ENCODE measurements at regions not wholly inside any gene's neighbourhood (a gene's known extent, or its start where the extent isn't known, plus 50 kb on each side); places are given as distances from the start of the nearest gene placed in this dataset.

DNA sequence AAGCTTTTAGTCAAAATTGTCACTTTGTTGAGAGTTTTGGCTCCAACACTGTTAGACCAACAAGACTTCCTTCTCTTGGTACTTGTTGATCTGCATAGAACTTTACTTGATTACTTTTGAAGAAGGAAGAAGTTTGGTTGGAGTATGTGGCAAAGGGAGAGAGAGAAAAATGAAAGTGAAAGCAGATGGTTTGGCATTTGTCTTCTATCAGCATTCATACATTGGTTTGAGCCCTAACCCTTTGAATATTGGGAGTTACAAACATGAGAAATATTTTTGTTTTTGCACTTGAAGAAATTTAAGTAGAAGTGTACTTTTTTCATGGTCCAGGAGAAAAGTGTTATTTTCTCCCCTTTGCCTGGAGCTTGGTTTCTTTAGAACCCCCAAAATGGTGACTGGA lies 169.8 kb downstream of the ADGRL4 start:
- TF ChIP-seq, protein P1, sequence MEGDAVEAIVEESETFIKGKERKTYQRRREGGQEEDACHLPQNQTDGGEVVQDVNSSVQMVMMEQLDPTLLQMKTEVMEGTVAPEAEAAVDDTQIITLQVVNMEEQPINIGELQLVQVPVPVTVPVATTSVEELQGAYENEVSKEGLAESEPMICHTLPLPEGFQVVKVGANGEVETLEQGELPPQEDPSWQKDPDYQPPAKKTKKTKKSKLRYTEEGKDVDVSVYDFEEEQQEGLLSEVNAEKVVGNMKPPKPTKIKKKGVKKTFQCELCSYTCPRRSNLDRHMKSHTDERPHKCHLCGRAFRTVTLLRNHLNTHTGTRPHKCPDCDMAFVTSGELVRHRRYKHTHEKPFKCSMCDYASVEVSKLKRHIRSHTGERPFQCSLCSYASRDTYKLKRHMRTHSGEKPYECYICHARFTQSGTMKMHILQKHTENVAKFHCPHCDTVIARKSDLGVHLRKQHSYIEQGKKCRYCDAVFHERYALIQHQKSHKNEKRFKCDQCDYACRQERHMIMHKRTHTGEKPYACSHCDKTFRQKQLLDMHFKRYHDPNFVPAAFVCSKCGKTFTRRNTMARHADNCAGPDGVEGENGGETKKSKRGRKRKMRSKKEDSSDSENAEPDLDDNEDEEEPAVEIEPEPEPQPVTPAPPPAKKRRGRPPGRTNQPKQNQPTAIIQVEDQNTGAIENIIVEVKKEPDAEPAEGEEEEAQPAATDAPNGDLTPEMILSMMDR (IDR thresholded peaks at IDR 0.05; ENCODE audit: insufficient read depth, low read depth, low read length), result no peak
- no peak for TF ChIP-seq EZH2 (IDR thresholded peaks at IDR 0.05; ENCODE audit: insufficient read depth, low read length)

Measured in astrocyte (in vitro differentiated cells and primary cell).